Cardiac septum (tissue), 1 donor: ENCODE measurements at regions not wholly inside any gene's neighbourhood (a gene's known extent, or its start where the extent isn't known, plus 50 kb on each side); places are given as distances from the start of the nearest gene placed in this dataset.
"Not testable (repeated sequence)": the region's sequence is repeated elsewhere in the genome, so short reads cannot be mapped to it uniquely, and the experiment has no call there.

Source experiments
- DNase-seq: peaks from one replicate; pipeline ENCODE4 v3.0.0-alpha.2; 2020; ENCODE audit warnings: low spot score
- intact Hi-C: fragments of 100-400 bp; cut with DNase I; formaldehyde crosslinking; loops from one replicate; pipeline ENCODE4 v1.14.0; 2022
- donor health status: DM: no; HTN: no; CAD: no.

GRCh38 chr2:240260664-240261063 is 120.2 kb upstream of the OTOS start:
- intact Hi-C loops: no loop called here

GRCh38 chr2:240262578-240262977 is 122.1 kb upstream of the OTOS start:
- DNase-seq, intact Hi-C loops: not testable (repeated sequence)

More at GRCh38 chr2:240260664-240261063, 120.2 kb upstream of the OTOS start:
- no peak for DNase-seq

DNA sequence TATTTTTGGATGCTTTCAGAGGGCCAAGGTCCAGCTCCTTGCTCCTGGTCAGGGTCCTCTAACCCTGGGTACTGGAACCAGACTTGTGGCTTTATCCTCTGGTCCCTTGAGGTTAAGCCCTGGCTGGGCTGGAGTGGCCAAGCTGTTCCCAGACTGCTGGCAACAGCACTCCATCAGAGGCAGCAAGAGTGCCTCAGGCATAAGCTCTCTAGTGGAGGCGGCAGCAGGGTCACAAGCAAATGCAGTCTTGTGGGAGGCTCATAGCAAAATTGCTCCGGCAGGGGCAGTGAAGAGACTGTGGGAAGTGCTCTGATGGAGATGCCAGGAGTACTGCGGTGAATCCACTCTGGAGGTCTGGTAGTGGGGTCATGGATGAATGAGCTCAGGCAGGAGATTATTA is 128.9 kb upstream of the OTOS start:
- intact Hi-C loops: no loop called here
- no peak for DNase-seq

DNA sequence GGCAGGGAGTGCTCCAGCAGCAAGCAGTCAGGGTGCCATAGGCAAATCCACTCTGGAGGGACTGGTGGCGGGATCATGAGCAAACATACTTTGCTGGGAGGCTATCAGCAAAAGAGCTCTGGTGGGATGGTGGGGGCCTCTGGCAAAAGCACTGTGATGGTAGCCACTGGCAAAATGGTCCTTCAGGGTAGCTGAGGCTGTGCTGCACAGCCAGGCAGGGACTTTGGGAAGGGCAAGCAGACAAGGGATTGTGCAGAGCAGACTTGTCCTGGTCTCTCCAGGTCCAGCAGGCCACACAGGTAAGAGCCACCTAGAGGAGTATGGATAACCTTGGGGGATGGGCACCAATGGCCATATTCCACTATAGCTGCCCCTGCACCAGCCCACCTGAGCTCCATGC is 129.4 kb upstream of the OTOS start:
- DNase-seq: no peak
- intact Hi-C loops: no loop called here

DNA sequence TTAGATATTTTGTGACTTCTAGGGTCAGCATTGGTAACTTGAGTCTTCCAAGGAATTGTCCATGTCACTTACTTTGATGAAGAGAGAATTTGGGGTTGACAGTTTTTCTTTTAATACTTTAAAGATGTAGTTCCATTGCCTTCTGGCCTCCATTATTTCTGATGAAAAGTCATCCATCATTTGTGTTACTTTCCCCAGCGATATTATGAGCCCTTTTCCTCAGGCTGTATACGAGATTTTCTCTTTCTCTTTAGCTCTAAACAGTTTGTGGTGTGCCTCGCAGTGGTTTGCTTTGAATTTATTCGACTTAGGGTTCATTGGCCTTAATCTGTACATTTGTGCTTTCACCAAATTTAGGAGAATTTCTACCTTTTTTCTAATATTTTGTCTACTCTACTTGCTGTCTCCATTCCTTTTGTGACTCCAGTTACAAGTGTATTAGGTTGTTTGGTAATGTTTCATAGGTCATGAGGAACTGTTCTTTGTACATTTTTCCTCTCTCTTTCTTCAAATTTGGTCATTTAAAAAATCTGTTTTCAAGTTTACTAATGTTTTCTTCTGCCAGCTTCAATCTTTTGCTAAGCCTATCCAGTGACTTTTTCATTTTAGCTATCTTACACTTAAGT is 131.4 kb upstream of the OTOS start:
- DNase-seq: no peak
- intact Hi-C loops: no loop called here

DNA sequence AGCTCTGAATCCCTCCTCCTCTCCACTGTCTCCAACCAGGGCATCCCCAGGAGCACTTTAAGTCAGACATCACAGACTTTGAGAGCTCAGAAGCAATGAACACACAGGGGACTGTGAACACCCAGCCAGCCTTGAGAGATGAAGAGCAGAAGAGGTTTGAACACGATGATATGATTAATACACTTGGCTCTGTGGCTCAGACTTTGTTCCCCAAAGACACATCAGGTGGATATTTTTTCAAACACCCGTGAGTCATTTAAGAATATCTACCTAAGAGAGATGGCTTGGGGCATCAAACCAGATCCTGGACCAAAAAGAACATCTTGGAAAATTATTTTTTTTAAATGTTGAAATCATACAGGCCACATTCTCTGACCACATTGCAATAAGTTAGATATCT is 134.9 kb upstream of the OTOS start:
- no peak for DNase-seq
- intact Hi-C loops: no loop called here

- intact Hi-C loops: no loop called here
- DNase-seq: peak; percentile 51
Observed at GRCh38 chr2:240277073-240277806, 136.8 kb upstream of the OTOS start.

DNA sequence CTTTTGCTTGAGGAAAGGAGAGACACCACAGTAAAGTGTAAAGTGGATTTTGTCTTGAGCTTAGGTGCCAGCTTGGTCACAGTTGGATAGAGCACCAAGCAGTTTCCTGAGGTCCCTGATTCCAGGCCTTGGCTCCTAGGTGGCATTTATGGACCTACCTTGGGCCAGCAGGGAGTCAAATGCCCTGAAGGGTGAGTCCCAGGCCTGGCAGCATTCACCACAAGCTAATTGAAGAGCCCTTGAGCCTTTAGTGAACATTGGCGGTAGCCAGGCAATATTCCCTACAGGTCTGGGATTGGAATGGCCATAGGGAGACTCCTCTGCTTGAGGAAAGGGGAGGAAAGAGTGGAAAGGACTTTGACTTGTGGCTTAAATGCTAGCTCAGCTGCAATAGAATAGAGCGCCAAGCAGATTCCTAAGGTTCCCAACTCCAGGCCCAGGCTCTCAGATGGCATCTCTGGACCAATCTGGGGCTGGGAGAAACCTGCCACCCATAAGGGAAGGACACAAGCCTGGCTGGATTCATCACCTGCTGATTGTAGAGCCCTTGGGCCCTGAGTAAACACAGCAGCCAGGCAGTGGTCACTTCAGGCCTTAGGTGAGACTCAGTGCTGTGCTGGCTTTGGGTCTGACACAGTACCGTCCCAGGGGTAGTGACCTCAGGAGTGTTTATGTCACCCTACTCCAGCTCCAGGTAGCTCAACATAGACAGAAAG is 137.5 kb upstream of the OTOS start:
- no peak for DNase-seq
- intact Hi-C loops: no loop called here

GRCh38 chr2:240278661-240279060 is 138.2 kb upstream of the OTOS start:
- DNase-seq: no peak
- intact Hi-C loops: no loop called here

DNA sequence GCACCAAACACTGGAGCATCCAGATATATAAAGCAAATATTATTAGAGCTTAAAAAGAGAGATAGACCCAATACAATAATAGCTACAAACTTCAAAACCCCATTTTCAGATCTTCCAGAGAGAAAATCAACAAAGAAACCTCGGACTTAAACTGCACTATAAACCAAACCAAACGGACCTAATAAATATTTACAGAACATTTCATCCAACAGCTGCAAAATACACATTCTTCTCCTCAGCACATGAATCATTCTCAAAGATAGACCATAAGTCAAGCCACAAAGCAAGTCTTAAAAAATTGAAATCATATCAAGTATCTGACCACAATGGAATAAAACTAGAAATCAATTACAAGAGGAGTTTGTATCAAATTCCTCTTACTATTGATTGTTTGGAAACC is 140.2 kb upstream of the OTOS start:
- no peak for DNase-seq
- intact Hi-C loops: no loop called here

GRCh38 chr2:240284503-240285259 is 144.2 kb upstream of the OTOS start:
- intact Hi-C loops: no loop called here
- DNase-seq: peak; percentile 43

DNA sequence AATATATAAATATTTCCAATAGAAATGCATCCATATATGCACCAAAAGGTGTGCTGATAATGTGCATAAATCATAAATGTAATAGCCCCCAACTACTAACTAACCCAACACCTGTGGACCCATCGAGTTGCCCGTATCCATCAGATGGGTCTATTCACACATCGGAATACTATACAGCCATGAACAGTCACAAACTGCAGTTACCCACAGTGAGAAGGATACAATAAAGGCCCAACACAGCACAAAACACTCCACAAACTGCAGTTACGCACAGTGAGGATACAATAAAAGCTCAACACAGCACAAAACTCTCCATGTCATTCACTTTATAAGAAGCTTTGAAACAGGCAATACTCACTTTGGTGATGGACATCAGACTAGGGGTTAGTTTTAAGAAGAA is 145.3 kb upstream of the OTOS start:
- no peak for DNase-seq
- intact Hi-C loops: loop anchor here (2.0 kb wide), 1 partner anchor 49 kb away; no protein-coding TSS in a partner anchor

- intact Hi-C loops: loop anchor here (2.0 kb wide), 1 partner anchor 50 kb away; no protein-coding TSS in a partner anchor
- DNase-seq: peak; percentile 43
Observed at GRCh38 chr2:240286596-240286995, 146.1 kb upstream of the OTOS start.

- DNase-seq: peak; percentile 73
- intact Hi-C loops: loop anchor here (2.0 kb wide), 1 partner anchor 50 kb away; no protein-coding TSS in a partner anchor
Observed at GRCh38 chr2:240287011-240287410, 146.6 kb upstream of the OTOS start.

DNA sequence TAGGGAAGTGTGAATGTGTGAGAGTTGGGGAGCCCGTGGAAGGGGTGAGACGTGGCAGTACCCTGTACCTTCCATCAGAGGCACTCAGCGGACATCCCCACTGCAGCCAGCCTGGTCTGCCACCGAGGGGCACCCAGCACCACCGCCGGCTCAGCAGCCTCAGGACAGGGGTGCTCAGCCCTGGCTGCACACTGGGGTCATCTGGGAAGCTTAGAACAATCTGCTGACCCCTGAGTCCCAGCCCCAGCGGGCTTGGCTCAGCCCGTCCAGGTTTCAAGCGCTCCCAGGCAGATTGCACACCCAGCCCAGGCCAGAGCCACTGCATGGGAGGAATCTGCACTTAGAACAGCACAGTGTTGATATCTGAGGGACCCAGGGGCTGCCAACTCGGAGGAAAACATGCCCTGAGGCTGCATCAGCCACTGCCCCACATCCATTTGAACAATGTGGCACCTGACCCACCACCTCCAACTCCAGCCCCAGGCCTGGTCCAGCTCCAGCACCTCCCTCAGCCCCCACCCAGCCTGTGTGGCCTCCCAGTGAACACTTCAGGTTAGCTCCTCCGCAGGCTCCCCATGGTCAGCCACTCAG is 147.1 kb upstream of the OTOS start:
- DNase-seq: peak; percentile 67
- intact Hi-C loops: loop anchor here (2.0 kb wide), 1 partner anchor 51 kb away; no protein-coding TSS in a partner anchor

GRCh38 chr2:240288087-240288521 is 147.4 kb upstream of the GPC1 start:
- intact Hi-C loops: no loop called here
- DNase-seq: peak; percentile 39

DNA sequence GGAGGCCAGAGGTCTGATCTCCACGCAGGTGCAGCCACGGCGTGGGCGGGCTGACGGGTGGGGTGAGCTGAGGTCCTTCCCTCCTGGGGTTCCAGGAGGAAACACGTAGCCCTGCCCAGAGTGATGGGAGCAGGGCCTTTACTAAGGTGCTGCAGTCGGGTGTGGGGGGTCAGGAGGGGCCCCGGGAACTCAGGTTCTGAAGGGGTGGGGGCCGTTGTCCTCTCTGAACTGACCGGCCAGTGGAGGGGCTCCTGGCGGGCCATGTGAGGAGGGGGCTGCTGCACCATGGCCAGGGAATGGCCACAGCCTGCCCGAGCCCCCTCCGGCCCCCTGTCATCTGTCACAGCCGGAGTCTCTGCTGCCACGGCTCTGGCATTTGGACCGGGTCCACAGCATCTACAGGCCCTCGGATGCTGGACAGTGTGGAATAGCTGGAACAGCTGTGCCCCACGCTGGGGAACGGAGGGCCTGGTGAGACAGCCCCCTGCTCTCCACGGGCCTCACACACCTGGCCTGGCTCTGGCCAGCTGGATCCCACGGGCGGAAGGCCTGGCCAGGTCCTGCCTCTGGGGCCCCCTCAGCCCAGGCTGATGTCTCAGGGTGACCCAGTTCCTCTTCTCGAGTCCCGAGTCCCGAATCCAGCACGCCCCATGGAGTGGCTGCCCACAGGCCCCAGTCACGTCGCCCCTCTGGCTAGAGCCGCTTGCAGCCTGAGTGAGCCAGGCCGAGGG is 145.6 kb upstream of the GPC1 start:
- intact Hi-C loops: no loop called here
- DNase-seq: peak; percentile 73

GRCh38 chr2:240290432-240291336 is 144.8 kb upstream of the GPC1 start:
- intact Hi-C loops: no loop called here
- DNase-seq: peak; percentile 63
